ENCODE measurements at regions not wholly inside any gene's neighbourhood (a gene's known extent, or its start where the extent isn't known, plus 50 kb on each side); places are given as distances from the start of the nearest gene placed in this dataset.
A peak's percentile ranks its signal among the peaks of the same experiment; 100 is the strongest.

- H3K4me3 ChIP-seq, result no peak overlapping the region
- TF ChIP-seq, protein P1, sequence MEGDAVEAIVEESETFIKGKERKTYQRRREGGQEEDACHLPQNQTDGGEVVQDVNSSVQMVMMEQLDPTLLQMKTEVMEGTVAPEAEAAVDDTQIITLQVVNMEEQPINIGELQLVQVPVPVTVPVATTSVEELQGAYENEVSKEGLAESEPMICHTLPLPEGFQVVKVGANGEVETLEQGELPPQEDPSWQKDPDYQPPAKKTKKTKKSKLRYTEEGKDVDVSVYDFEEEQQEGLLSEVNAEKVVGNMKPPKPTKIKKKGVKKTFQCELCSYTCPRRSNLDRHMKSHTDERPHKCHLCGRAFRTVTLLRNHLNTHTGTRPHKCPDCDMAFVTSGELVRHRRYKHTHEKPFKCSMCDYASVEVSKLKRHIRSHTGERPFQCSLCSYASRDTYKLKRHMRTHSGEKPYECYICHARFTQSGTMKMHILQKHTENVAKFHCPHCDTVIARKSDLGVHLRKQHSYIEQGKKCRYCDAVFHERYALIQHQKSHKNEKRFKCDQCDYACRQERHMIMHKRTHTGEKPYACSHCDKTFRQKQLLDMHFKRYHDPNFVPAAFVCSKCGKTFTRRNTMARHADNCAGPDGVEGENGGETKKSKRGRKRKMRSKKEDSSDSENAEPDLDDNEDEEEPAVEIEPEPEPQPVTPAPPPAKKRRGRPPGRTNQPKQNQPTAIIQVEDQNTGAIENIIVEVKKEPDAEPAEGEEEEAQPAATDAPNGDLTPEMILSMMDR (IDR thresholded peaks at IDR 0.05), result no peak
- no peak overlapping the region for H3K27ac ChIP-seq
- H3K27me3 ChIP-seq, result no peaks in the 10 kb centered on the region
- intact Hi-C loops (cut with DNase I), result no loop called here
- DNase-seq (no peak), ATAC-seq (peak; percentile 65)
- H3K9me3 ChIP-seq, result no peaks in the 10 kb centered on the region
- H3K4me1 ChIP-seq, result no peaks in the 10 kb centered on the region
- H3K36me3 ChIP-seq, result no peaks in the 10 kb centered on the region
These were observed 297.9 kb upstream of the CTSO start for GRCh38 chr4:156251373-156252065.

DNA sequence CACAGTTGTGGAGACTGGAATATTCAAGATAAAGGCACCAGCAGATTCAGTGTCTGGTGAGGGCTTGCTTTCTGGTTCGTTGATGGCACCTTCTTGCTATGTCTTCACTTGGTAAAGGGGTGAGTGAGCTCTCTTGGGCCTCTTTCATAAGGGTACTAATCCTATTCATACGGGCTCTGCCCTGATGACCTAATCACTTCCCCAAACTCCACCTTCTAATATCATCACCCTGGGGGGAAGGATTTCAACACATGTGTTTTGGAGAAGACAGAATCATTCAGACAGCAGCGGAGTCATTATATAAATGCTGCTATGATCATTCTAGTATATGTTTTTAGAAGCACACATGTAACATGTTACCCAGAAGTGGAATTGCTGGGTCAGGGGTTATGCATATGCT, 295.3 kb upstream of the CTSO start:
- TF ChIP-seq, protein P1 (IDR thresholded peaks at IDR 0.05), result no peak
- Histone ChIP-seq H3K27me3 (no peaks in the 10 kb centered on the region), H3K27ac (no peak overlapping the region), H3K9me3 (no peaks in the 10 kb centered on the region), H3K4me3 (no peak overlapping the region), H3K4me1 (no peaks in the 10 kb centered on the region), H3K36me3 (no peaks in the 10 kb centered on the region)
- intact Hi-C loops (cut with DNase I), result no loop called here
- ATAC-seq, result no peak
- DNase-seq, result no peak

DNA sequence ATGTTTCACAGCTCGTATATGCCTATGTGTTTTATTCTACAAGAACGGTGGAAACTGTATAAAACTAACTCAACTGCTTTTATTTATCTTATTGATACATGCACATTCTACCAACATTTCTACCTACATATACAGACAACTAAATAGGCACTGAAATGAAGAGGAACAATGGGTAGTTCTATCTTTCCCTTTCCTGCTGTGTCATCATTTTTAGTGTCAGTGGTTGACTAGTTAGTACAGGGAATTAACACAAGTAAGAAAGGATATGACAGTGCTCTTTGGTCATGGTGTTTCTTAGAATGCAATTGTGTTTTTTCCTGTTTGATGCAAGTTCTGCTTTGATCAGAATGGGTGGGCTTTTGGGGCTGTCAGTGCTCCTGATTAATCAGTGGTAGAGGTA, 293.8 kb upstream of the CTSO start:
- no peaks in the 10 kb centered on the region for H3K36me3 ChIP-seq
- H3K4me1 ChIP-seq, result no peaks in the 10 kb centered on the region
- ATAC-seq (no peak), DNase-seq (no peak)
- intact Hi-C loops (cut with DNase I), result no loop called here
- H3K4me3 ChIP-seq, result no peak overlapping the region
- H3K9me3 ChIP-seq, result no peaks in the 10 kb centered on the region
- H3K27ac ChIP-seq, result no peak overlapping the region
- no peaks in the 10 kb centered on the region for H3K27me3 ChIP-seq
- TF ChIP-seq, protein P1 (IDR thresholded peaks at IDR 0.05), result no peak

GRCh38 chr4:156243015-156243414, 289.3 kb upstream of the CTSO start:
- intact Hi-C loops (cut with DNase I), result no loop called here
- no peak for DNase-seq

DNA sequence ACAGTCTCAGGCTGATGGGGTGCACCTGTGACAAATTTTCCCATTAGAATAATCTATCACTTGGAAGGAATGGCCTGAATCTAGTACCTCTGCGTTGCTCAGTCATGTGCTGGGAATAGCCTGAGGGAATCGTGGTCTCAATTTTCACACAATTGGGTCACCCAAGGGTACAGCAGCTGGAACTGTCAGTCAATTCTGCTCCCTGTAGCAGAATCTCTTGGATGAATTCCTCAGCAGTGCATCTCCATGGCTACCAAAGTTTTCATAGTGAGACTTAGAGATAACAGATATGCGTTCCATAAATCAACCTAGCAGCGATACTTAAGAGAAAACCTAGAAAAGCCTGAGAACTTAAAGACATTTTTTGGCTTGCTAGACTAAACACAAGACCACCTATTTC, 288.7 kb upstream of the CTSO start:
- Histone ChIP-seq H3K27me3 (no peaks in the 10 kb centered on the region), H3K27ac (no peak overlapping the region), H3K4me1 (no peaks in the 10 kb centered on the region), H3K4me3 (no peak overlapping the region), H3K36me3 (no peaks in the 10 kb centered on the region), H3K9me3 (no peaks in the 10 kb centered on the region)
- TF ChIP-seq, protein P1 (IDR thresholded peaks at IDR 0.05), result no peak
- DNase-seq (no peak), ATAC-seq (no peak)
- intact Hi-C loops (cut with DNase I), result no loop called here

More at GRCh38 chr4:156243015-156243414, 289.3 kb upstream of the CTSO start:
- Histone ChIP-seq H3K4me3 (no peak overlapping the region), H3K36me3 (no peaks in the 10 kb centered on the region), H3K27ac (no peak overlapping the region), H3K9me3 (no peaks in the 10 kb centered on the region), H3K4me1 (no peaks in the 10 kb centered on the region), H3K27me3 (no peaks in the 10 kb centered on the region)
- TF ChIP-seq, protein P1 (IDR thresholded peaks at IDR 0.05), result no peak
- no peak for ATAC-seq

DNA sequence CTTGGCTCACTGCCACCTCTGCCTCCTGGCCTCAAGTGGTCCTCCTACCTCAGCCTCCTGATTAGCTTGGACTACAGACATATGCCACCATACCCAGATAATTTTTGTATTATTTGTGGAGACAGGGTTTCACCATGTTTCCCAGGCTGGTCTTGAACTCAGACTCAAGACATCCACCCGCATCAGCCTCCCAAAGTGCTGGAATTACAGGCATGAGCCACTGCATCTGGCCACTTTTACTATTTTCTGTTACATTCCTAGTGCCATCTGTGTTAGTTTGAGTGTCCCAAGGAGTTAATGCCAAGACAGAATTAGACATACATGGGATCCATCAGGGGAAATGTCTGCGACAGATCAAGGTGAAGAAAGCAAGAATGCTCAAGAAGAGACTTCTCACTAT, 288.2 kb upstream of the CTSO start:
- Histone ChIP-seq H3K36me3 (no peaks in the 10 kb centered on the region), H3K27ac (no peak overlapping the region), H3K4me1 (no peaks in the 10 kb centered on the region), H3K4me3 (no peak overlapping the region), H3K27me3 (no peaks in the 10 kb centered on the region), H3K9me3 (no peaks in the 10 kb centered on the region)
- ATAC-seq (no peak), DNase-seq (no peak)
- TF ChIP-seq, protein P1 (IDR thresholded peaks at IDR 0.05), result no peak
- intact Hi-C loops (cut with DNase I), result no loop called here
